Body of pancreas (tissue), 4 donors: ENCODE measurements at regions not wholly inside any gene's neighbourhood (a gene's known extent, or its start where the extent isn't known, plus 50 kb on each side); places are given as distances from the start of the nearest gene placed in this dataset.
"Not testable (repeated sequence)": the region's sequence is repeated elsewhere in the genome, so short reads cannot be mapped to it uniquely, and the experiment has no call there.

ENCODE experiments used
- ATAC-seq: fragments of 150-250 bp; one replicate; pipeline ENCODE4 v1.9.1; 2016
- DNase-seq, 4 donors: peaks; one replicate each; pipeline ENCODE4 v3.0.0-alpha.2; 2019
- H3K27ac ChIP-seq, 4 donors: fragments of 200-600 bp; sonication (generic); 1 replicate in 3 of 4; 2 replicates in 1 of 4; pipeline versions ENCODE4 v1.5.1 to v1.6.1; 2016 to 2019; ENCODE audit warnings: mild to moderate bottlenecking in 1 of 4, mixed read lengths in 1 of 4, moderate library complexity in 1 of 4
- H3K27me3 ChIP-seq, 2 donors: fragments of 200-600 bp; sonication (generic); one replicate each; pipeline ENCODE4 v1.6.0; 2016; ENCODE audit warnings: mild to moderate bottlenecking in 1 of 2
- H3K36me3 ChIP-seq, 2 donors: fragments of 200-600 bp; sonication (generic); replicated peaks in 1 of 2; 2 replicates each; pipeline ENCODE4 v1.5.1; 2016; ENCODE audit warnings: low read depth in 2 of 2; ENCODE audit not compliant: insufficient read depth in 1 of 2
- H3K4me1 ChIP-seq: fragments of 200-600 bp; sonication (generic); one replicate; pipeline ENCODE4 v1.6.0; 2016
- H3K4me3 ChIP-seq, 2 donors: fragments of 200-600 bp; sonication (generic); 1 replicate in 1 of 2; 2 replicates in 1 of 2; pipeline ENCODE4 v1.5.1; 2016 to 2019
- H3K9me3 ChIP-seq, 3 donors: fragments of 200-600 bp; sonication (generic); 1 replicate in 2 of 3; 2 replicates in 1 of 3; pipeline ENCODE4 v1.5.1; 2016
- CTCF ChIP-seq, 7 experiments: fragments of 450-650 bp in 4 of 7; fragments of 200-600 bp in 3 of 7; sonication (generic) in 3 of 7; IDR thresholded peaks; one replicate each; pipeline ENCODE4 v1.5.1; 2016 to 2019; ENCODE audit warnings: antibody characterized with exemption in 7 of 7
- POLR2A ChIP-seq, 3 donors: fragments of 450-650 bp; IDR thresholded peaks; one replicate each; pipeline ENCODE4 v1.6.1; 2016; ENCODE audit warnings: antibody characterized with exemption in 3 of 3, mild to moderate bottlenecking in 2 of 3
- WGBS, 2 donors: methylation state at CpG; one replicate each; pipeline ENCODE4 v1.1.5; 2017; 5-methylcytosine and 5-hydroxymethylcytosine counted together
- intact Hi-C: fragments of 100-400 bp; cut with DNase I; formaldehyde crosslinking; loops from one replicate; pipeline ENCODE4 v1.15.1; 2023

GRCh38 chr2:184371641-184372040 lies 226.7 kb upstream of the ZNF804A start:
- H3K36me3 ChIP-seq = no peaks in the 10 kb centered on the region
- no peak for TF ChIP-seq POLR2A (IDR thresholded peaks at IDR 0.05)
- TF ChIP-seq CTCF (IDR thresholded peaks at IDR 0.05) = no peak
- intact Hi-C loops = no loop called here
- no peak overlapping the region for H3K4me3 ChIP-seq
- no peaks in the 10 kb centered on the region for H3K27me3 ChIP-seq
- WGBS, 2 donors = 68 to 75% methylated on average over 1 of the region's 1 CpG
- DNase-seq = no peak
- H3K9me3 ChIP-seq = no peaks in the 10 kb centered on the region
- ATAC-seq = no peak
- H3K27ac ChIP-seq = no peak overlapping the region
- no peaks in the 10 kb centered on the region for H3K4me1 ChIP-seq

GRCh38 chr2:184372484-184372883 lies 225.8 kb upstream of the ZNF804A start:
- ATAC-seq = no peak
- no peak overlapping the region for H3K27ac ChIP-seq
- no peaks in the 10 kb centered on the region for H3K4me1 ChIP-seq
- no peaks in the 10 kb centered on the region for H3K9me3 ChIP-seq
- no peaks in the 10 kb centered on the region for H3K27me3 ChIP-seq
- H3K4me3 ChIP-seq = no peak overlapping the region
- DNase-seq = no peak
- TF ChIP-seq CTCF (IDR thresholded peaks at IDR 0.05) = no peak
- H3K36me3 ChIP-seq = no peaks in the 10 kb centered on the region
- intact Hi-C loops = no loop called here

- Histone ChIP-seq H3K27ac (no peak overlapping the region), H3K4me3 (no peak overlapping the region), H3K27me3 (no peaks in the 10 kb centered on the region), H3K4me1 (no peaks in the 10 kb centered on the region), H3K36me3 (no peaks in the 10 kb centered on the region), H3K9me3 (no peaks in the 10 kb centered on the region)
- TF ChIP-seq CTCF (IDR thresholded peaks at IDR 0.05) (no peak), POLR2A (IDR thresholded peaks at IDR 0.05) (no peak)
- no peak for ATAC-seq
- peak in 1 of 4 donors; percentile 14 for DNase-seq
- intact Hi-C loops = no loop called here
Measured at GRCh38 chr2:184394642-184395041, 203.7 kb upstream of the ZNF804A start.

- no peak for DNase-seq
- Histone ChIP-seq H3K27me3 (no peaks in the 10 kb centered on the region), H3K4me1 (no peaks in the 10 kb centered on the region), H3K27ac (no peak overlapping the region), H3K4me3 (no peak overlapping the region), H3K36me3 (no peaks in the 10 kb centered on the region), H3K9me3 (no peaks in the 10 kb centered on the region)
- no peak for ATAC-seq
- TF ChIP-seq CTCF (IDR thresholded peaks at IDR 0.05) = no peak
- no peak for TF ChIP-seq POLR2A (IDR thresholded peaks at IDR 0.05)
- intact Hi-C loops = no loop called here
Measured at GRCh38 chr2:184402381-184402780, 195.9 kb upstream of the ZNF804A start.

- H3K27me3 ChIP-seq, intact Hi-C loops, H3K4me1 ChIP-seq, H3K36me3 ChIP-seq, H3K9me3 ChIP-seq, H3K4me3 ChIP-seq, ATAC-seq, DNase-seq, H3K27ac ChIP-seq: not testable (repeated sequence)
- 83 to 88% methylated on average over 7 of the region's 7 CpGs for WGBS, 2 donors
Measured at GRCh38 chr2:184407041-184407630, 191.2 kb upstream of the ZNF804A start.
